GM18951 (cell line): ENCODE measurements at regions not wholly inside any gene's neighbourhood (a gene's known extent, or its start where the extent isn't known, plus 50 kb on each side); places are given as distances from the start of the nearest gene placed in this dataset.

Source experiments
- POLR2A ChIP-seq: IDR thresholded peaks from 4 replicates; pipeline ENCODE4 v1.6.1; 2011; ENCODE audit warnings: mild to moderate bottlenecking; ENCODE audit not compliant: insufficient read length, insufficient read depth; ENCODE audit errors: extremely low read depth
- in situ Hi-C: fragments of 300-500 bp; cut with MboI; formaldehyde crosslinking; loops from one replicate; pipeline ENCODE4 v1.12.0; 2022; ENCODE audit warnings: low sequenced_read_pairs, mixed read lengths, inconsistent platforms; ENCODE audit not compliant: unreplicated experiment

DNA sequence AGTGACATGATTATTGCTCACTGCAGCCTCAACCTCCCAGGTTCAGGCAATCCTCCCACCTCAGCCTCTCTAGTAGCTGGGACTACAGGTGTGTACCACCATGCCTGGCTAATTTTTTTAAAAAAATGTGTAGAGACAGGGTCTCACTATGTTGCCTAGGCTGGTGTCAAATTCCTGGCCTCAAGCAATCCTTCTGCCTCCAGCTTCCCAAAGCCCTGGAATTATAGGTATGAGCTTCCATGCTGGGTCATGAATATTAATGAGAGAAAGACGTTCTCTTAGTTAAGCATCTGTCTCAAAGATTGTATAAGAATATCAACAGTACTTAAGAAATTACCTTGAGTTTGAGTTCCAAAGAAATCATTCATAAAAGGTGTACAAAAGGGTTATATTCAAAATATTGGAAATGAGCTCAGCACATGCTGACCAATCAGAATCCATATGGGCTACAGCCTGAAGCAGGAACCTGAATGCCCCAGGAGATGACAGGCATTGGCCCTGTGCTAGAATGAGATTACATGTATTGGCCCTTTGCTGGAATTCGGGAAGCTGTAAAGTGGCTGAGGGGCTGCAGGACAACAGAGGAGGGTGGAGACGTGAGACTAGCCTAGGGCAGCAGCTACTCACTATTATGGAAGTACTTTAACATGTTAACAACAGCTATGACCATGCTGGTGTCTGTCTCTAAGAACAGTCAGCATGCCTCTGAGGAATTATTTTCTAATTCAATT lies 157.0 kb upstream of the CPNE8 start:
- no peak for TF ChIP-seq POLR2A
- in situ Hi-C loops, result no loop called here

DNA sequence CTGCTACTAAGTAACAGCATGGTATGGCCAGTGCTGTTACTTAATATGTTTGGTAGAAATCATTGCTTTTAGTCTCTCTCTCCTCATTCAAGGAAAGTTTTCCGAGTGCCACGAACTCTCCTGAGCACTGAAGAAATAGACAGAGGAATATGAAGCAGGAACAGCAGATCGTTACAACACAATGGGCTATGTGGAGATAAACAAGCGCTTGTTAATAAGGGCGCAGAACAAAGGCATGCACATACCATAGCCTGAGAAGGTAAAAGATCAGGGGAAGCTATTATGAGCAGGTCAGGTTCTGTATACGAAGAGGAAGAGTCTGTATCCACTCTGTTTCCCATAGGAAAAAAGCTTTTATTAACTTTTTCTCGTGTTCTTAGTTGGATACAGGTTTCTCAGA lies 156.2 kb upstream of the CPNE8 start:
- TF ChIP-seq POLR2A, result no peak
- in situ Hi-C loops, result no loop called here

DNA sequence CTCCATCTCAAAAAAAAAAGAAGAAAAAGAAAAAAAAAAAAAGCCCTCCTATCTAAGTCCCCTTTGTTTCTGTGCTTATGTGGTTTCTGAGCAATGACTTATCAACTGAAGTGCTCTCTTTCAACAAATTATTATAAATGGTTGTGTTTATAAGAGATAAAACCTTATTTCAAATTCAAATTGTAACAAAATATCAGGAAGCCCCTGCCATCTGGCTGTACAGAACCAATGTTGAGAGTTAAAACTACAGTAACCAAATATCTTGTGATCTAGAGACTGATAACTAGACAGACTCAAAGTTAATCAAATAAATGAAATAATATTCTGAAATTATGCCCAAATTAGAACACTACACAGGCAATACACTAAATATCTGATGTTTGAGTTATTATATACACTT lies 143.0 kb upstream of the CPNE8 start:
- no peak for TF ChIP-seq POLR2A
- in situ Hi-C loops, result no loop called here

DNA sequence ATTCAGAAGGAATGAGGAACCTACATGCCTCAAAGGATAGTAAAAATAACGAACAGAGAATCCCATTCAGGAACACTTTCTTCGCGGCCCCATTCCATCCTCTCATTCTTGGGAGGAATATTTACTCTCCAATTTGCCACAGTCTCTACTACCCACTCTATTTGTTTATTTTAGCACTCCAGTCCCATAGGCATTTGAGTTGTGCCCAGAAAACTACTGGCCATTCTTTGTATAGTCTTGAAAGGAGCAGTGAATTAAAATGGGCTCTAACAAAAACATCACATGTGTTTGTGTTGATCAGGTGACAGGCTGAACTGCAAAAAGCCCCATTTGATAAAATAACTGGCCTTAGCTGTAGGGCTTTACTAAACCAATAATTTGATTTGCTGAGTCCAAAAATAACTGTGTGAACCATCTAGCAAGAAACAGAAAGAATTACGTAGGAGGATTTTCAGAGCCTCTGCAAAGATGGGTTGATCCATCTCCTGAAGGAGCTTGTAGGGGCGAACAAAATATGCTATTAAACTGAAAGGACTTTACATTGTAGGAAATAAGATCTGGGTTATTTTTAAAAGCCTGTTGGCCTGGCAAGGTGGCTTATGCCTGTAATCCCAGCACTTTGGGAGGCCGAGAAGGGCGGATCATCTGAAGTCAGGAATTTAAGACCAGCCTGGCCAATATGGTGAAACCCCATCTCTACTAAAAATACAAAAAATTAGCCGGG lies 142.3 kb upstream of the CPNE8 start:
- in situ Hi-C loops, result no loop called here

DNA sequence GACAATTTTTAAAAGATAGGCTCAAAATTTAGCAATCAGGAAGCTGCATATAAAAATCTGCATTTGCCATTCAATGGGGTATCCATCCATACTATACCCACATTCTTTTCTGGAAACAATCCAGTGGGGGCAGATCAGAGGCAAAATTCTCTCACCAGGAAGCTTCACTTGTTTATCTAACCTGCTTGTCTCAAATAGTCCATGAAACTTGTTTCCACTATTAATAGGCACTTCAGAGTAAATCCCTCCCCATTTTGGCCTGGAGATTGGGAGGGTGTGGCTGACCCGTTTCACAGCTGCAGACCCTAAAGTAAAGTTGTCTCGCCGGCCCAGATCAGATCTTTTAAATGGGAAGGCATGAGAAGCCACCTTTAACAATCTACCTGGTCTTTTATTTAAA lies 139.4 kb upstream of the CPNE8 start:
- in situ Hi-C loops, result no loop called here

More for the DNA sequence above, 142.3 kb upstream of the CPNE8 start:
- TF ChIP-seq POLR2A, result no peak

DNA sequence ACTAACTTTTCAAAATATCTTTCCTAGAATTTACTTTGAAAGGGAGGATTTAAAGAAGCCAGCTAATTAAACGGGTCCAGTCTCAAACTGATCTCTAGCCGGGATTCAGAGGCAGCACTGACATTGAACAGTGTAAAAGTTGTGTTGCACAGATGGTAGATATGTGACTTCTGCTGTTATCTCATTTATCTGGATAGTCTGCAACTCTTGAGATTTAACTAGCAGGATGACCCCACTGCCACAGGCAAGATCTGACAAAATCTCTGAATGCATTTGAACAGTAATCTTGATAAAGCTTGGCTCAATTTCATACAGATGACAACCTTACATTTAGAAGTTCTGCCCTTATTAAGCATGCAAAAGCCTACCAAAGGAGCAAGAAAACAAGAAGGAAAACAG lies 138.0 kb upstream of the CPNE8 start:
- in situ Hi-C loops, result no loop called here
- no peak for TF ChIP-seq POLR2A

More for the DNA sequence above, 139.4 kb upstream of the CPNE8 start:
- TF ChIP-seq POLR2A, result no peak

DNA sequence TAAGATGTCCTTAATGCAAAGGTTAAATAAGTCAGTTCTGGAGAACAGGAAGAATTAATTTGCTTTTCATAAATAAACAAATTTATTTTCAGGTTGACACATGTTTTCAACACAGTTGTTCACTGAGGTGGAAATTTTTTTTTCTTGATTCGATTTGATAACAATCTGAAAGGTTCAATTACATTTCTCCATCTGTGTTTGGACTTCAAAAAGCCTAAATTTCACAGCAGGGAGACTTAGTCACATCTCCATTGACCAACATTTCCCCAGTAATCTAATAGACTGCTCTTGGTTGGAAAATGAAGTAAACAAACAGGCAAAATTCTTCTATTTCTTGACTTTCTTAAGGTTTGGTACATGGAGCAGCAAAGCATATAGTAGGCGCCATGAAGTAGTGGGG lies 134.9 kb upstream of the CPNE8 start:
- in situ Hi-C loops, result no loop called here
- TF ChIP-seq POLR2A, result no peak

DNA sequence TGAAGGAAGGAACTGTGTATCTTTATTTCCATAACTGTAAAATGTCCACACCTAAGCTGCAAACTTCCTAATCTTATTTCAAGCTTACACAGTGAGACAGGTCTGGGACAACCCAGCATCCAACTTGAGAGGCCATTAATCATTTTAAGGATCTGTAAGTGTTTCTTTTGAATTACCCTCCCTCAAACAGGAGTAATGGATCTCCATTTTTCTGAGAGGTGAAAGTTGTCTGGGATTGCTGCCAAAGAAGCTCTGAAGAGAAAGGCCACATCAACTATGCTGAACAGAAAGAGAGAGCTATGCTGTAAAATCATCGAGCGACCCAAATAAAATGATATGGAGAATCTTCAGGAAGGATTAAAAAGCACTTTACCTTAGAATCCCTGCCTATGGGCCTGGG lies 131.7 kb upstream of the CPNE8 start:
- in situ Hi-C loops, result no loop called here
- no peak for TF ChIP-seq POLR2A

DNA sequence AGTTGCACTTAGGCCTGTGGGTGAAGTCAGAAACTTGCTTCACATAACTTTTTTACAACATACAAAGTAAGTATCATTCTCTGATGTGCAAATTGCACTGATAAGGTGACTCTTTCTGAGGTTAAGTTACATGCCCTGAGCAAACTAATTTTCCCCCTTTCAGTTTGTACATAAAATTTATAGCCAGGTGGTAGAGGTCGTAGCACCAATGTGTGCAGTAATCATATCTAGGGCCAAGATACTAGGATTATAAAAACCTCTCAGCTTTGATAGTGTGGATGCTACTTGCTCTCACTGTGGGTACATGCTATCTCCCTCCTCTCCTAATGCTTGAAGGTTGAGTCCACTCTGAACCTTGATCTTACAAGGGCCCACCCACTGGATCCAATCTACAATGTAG lies 130.7 kb upstream of the CPNE8 start:
- in situ Hi-C loops, result no loop called here
- no peak for TF ChIP-seq POLR2A

DNA sequence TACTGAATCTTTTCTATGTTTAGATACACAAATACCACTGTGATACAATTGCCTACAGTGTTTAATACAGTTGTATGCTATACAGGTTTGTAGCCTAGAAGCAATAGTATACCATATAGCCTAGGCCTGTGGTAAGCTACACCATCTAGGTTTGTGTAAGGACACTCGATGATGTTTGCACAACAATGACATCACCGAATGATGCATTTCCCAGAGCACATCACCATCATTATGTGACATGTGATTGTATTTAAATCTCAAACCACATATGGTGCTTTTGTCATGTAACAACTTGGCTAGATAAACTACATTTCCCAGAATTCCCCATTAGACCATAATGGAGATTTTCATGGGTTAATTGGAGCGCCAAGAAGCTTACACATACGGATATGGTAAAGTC lies 128.4 kb upstream of the CPNE8 start:
- no peak for TF ChIP-seq POLR2A
- in situ Hi-C loops, result no loop called here

DNA sequence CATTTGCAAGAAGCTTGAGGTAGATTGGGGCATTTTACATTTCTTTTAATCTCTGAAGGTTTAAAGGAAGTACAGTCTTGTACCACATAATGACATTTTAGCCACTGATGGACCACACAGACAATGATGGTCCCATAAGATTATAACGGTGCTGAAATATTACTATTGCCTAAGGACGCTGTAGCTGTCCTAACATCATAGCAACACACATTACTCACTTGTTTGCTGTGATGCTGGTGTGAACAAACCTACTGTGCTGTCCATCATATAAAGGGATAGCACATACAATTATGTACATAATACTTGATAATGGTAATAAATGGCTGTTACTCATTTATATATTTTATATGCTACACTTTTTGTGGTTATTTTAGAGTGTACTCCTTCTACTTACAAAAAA lies 127.1 kb upstream of the CPNE8 start:
- TF ChIP-seq POLR2A, result no peak
- in situ Hi-C loops, result no loop called here

DNA sequence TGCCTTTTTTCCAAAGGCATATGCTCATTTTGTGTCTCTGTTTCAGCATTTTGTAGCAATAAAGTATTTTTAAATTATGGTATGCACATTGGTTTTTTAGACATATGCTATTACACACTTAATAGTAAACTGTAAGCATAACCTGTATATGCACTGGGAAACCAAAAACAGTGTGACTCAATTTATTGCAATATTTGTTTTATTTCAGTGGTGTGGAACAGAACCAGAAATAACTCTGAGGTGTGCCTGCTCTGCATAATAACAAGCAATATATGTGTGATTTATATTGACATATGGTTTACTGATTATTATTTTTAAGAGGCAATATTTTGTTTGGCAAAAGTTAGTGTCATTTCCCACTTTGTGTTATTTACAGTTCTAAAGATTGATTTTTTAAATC lies 126.6 kb upstream of the CPNE8 start:
- no peak for TF ChIP-seq POLR2A
- in situ Hi-C loops, result no loop called here

DNA sequence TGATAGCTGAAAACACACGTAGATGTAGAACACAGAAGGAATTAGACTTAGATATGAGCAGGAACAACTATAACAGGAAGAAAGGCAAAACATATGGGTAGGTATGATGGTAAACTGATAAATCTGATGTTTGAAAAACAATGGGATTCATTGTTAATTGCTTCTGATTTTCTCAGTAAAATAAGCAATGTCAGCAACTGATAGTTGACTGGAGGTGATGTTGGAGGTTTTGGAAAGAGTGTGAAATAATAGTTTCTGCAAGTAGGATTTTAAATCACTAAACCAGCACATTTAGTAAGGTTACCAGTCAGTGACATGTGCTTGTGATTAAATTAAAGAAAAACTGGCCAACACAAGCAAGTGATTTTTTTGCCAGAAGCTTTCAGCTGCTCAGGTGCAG lies 123.0 kb upstream of the CPNE8 start:
- in situ Hi-C loops, result no loop called here
- no peak for TF ChIP-seq POLR2A

DNA sequence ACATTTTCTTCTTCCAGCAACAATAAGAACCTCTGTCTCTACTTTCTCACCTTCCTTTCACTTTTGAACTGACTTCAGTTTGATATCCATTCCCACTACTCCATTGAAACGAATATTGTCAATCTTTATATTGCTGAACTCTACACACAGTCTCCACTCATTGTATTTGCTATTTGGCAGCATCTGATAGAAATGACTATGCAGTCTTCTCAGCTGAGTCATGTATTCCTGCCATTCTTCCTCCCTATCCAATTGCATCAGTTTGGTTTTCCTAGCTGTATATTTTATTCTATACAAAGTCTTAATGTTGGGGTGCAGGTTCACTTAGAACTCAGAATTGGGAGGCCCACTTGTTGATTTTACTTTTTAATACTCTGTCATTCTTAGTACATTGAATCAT lies 107.5 kb upstream of the CPNE8 start:
- in situ Hi-C loops, result no loop called here
- no peak for TF ChIP-seq POLR2A
